Loucy (cell line): ENCODE measurements at regions not wholly inside any gene's neighbourhood (a gene's known extent, or its start where the extent isn't known, plus 50 kb on each side); places are given as distances from the start of the nearest gene placed in this dataset.

ENCODE experiments used
- CTCF ChIP-seq: fragments of 200-600 bp; sonication (generic); conservative IDR thresholded peaks from 2 replicates; pipeline ENCODE4 v1.5.1; 2014; ENCODE audit warnings: mild to moderate bottlenecking, antibody characterized with exemption, low read length
- EZH2phosphoT487 ChIP-seq: fragments of 200-600 bp; IDR thresholded peaks from 2 replicates; pipeline ENCODE4 v1.6.1; 2018; ENCODE audit warnings: antibody characterized with exemption, mild to moderate bottlenecking, moderate library complexity, borderline replicate concordance

- no peak for TF ChIP-seq CTCF
- no peak for TF ChIP-seq EZH2phosphoT487
Measured at GRCh38 chr5:129306725-129307124, 153.4 kb upstream of the ADAMTS19 start.
